ENCODE measurements at regions not wholly inside any gene's neighbourhood (a gene's known extent, or its start where the extent isn't known, plus 50 kb on each side); places are given as distances from the start of the nearest gene placed in this dataset.

GRCh38 chr2:8624855-8625398 is 56.9 kb upstream of the ID2 start:
- DNase-seq (ENCODE audit: low read depth), result no peak
- no peak for TF ChIP-seq CTCF (conservative IDR thresholded peaks at IDR 0.05; ENCODE audit: low read depth, low read length)
- H3K4me3 ChIP-seq (ENCODE audit: low read length), result no peak overlapping the region

GRCh38 chr2:8625399-8626300 is 56.2 kb upstream of the ID2 start:
- TF ChIP-seq CTCF (conservative IDR thresholded peaks at IDR 0.05; ENCODE audit: low read depth, low read length), result no peak
- H3K4me3 ChIP-seq (ENCODE audit: low read length), result no peak overlapping the region
- no peak for DNase-seq (ENCODE audit: low read depth)

- H3K4me3 ChIP-seq (ENCODE audit: low read length), result no peak overlapping the region
- no peak for TF ChIP-seq CTCF (conservative IDR thresholded peaks at IDR 0.05; ENCODE audit: low read depth, low read length)
- no peak for DNase-seq (ENCODE audit: low read depth)
Measured at GRCh38 chr2:8626572-8626971, 55.3 kb upstream of the ID2 start.

GRCh38 chr2:8627019-8627691 is 54.7 kb upstream of the ID2 start:
- no peak overlapping the region for H3K4me3 ChIP-seq (ENCODE audit: low read length)
- TF ChIP-seq CTCF (conservative IDR thresholded peaks at IDR 0.05; ENCODE audit: low read depth, low read length), result no peak
- DNase-seq (ENCODE audit: low read depth), result no peak

- H3K4me3 ChIP-seq (ENCODE audit: low read length), result no peak overlapping the region
- no peak for DNase-seq (ENCODE audit: low read depth)
- no peak for TF ChIP-seq CTCF (conservative IDR thresholded peaks at IDR 0.05; ENCODE audit: low read depth, low read length)
Measured at GRCh38 chr2:8627692-8628085, 54.2 kb upstream of the ID2 start.

GRCh38 chr2:8628179-8628865 is 53.5 kb upstream of the ID2 start:
- no peak overlapping the region for H3K4me3 ChIP-seq (ENCODE audit: low read length)
- no peak for DNase-seq (ENCODE audit: low read depth)
- TF ChIP-seq CTCF (conservative IDR thresholded peaks at IDR 0.05; ENCODE audit: low read depth, low read length), result peak; percentile 8

Data from retinal pigment epithelial cell (primary cell).